GM12874 (cell line): ENCODE measurements at regions not wholly inside any gene's neighbourhood (a gene's known extent, or its start where the extent isn't known, plus 50 kb on each side); places are given as distances from the start of the nearest gene placed in this dataset.

Experiments used
- TF ChIP-seq, protein P1 (sequence below): IDR thresholded peaks from 2 replicates; pipeline ENCODE4 v1.5.1; 2011; ENCODE audit warnings: low read depth, mild to moderate bottlenecking, control low read depth, low read length, moderate library complexity; ENCODE audit not compliant: insufficient read depth

DNA sequence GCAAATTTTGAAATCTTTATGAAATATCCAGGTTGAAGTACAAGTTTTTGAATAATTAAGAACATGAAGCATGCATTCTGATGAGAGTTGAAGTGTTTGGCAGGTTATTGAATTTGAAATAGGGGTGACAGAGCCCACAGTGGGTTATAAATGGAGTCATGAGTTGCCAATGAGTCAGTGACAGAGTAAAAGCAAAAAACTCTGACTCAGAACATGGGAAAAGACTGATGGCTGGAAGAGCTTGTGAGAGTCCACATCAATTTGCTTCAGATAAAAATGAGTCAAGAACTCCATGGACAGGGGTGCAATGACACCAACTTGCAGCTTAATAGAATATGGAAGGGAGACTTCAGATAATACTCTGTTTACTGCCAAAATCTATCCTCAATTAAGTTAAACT, 105.3 kb downstream of the SLC6A15 start:
- TF ChIP-seq, protein P1, sequence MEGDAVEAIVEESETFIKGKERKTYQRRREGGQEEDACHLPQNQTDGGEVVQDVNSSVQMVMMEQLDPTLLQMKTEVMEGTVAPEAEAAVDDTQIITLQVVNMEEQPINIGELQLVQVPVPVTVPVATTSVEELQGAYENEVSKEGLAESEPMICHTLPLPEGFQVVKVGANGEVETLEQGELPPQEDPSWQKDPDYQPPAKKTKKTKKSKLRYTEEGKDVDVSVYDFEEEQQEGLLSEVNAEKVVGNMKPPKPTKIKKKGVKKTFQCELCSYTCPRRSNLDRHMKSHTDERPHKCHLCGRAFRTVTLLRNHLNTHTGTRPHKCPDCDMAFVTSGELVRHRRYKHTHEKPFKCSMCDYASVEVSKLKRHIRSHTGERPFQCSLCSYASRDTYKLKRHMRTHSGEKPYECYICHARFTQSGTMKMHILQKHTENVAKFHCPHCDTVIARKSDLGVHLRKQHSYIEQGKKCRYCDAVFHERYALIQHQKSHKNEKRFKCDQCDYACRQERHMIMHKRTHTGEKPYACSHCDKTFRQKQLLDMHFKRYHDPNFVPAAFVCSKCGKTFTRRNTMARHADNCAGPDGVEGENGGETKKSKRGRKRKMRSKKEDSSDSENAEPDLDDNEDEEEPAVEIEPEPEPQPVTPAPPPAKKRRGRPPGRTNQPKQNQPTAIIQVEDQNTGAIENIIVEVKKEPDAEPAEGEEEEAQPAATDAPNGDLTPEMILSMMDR = no peak

- TF ChIP-seq, protein P1 = no peak
These were observed 107.1 kb downstream of the SLC6A15 start for GRCh38 chr12:84805474-84805858.

DNA sequence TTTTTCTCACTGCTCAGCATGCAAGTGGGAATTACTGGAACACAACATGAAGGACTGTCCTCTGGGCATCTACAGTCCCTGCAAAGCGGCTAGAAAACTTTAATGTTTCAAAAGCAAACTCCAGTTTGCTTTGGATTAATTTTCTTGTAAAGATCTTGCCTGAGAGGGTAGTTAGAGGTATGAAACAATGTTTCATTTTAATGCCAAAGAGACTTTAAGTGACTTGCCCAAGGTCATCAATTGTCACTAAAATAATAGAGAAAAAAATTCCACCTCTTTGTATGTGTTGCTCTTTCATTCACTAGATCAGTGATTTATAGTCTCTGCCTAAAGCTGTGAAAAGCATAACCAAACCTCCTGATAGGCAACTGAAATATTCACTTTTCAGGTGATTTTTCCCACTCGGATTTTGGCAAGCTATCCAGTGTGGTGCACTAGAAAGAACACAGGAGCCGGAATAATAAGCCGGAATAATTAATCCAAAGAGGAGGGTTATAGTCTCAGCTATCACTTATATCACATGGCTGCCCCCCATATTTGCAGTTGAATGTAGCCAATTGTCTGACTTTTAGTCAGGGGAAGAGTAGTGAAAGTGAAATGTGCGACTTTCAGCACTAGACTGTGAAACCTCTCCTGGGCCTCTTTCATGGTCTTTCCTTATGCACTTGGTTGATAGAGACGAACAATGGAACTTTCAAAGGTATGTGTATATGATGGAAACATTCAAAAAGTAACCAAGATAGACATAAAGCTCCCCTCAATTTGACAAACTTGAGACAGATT, 107.7 kb downstream of the SLC6A15 start:
- TF ChIP-seq, protein P1 = no peak

GRCh38 chr12:84803661-84804060, 108.9 kb downstream of the SLC6A15 start:
- TF ChIP-seq, protein P1 = no peak

DNA sequence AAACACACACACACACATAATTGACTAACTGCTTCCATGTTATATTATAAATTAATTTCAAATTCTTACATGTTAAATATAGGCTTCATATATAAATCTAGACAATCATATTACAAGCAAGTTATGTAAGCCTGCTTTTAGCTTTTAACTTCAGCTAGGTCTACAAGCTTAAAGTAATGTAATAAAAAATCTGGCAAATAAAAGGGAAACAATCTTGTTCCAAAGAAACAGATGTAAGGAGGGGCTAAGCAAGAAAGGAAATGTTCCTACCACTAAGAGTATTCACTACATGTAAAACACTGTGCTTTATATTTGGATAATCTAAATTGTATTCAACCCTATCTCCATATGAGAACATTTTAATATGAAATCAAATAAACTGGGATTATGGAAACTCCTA, 110.4 kb downstream of the SLC6A15 start:
- TF ChIP-seq, protein P1 = no peak

- TF ChIP-seq, protein P1 = no peak
These were observed 118.8 kb downstream of the SLC6A15 start for GRCh38 chr12:84793558-84794367.

DNA sequence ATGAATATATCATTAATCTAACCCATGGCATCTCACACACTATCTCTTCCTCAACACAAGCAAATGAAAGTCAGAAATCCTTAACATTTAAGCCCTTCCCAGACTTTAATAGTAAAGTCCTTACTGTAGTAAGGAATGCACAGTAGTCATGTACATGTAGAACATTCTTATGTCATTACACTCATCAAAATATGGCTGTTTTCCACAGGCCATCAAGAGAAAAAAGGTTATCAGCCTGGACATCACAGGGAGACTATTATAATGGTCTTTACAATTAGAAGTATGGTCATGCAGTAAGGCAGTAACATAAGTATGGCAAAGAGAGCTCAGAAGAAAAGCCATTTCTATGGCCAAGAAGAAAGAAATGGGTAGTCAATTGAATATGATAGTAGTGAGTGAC, 121.2 kb downstream of the SLC6A15 start:
- TF ChIP-seq, protein P1 = no peak
